CD4-positive, CD25-positive, alpha-beta regulatory T cell (primary cell): ENCODE measurements at regions not wholly inside any gene's neighbourhood (a gene's known extent, or its start where the extent isn't known, plus 50 kb on each side); places are given as distances from the start of the nearest gene placed in this dataset.
"Not testable (repeated sequence)": the region's sequence is repeated elsewhere in the genome, so short reads cannot be mapped to it uniquely, and the experiment has no call there.

Experiments used
- ATAC-seq, 2 donors: fragments of 150-1000 bp; cut with Tn5 transposase; one replicate each; pipeline ENCODE4 v1.10.0; 2021; ENCODE audit warnings: low read depth in 2 of 2, moderate number of reproducible peaks in 2 of 2, moderate library complexity in 1 of 2
- DNase-seq, 3 donors: peaks; one replicate each; pipeline versions ENCODE4 v3.0.0 to v3.0.0-alpha.2; 2012 to 2022; ENCODE audit warnings: mixed read lengths in 1 of 3
- H3K27ac ChIP-seq: one replicate; pipeline ENCODE4 v1.7.0; 2013; ENCODE audit warnings: mild to moderate bottlenecking, low read length; ENCODE audit not compliant: insufficient read depth, poor library complexity, severe bottlenecking
- H3K27me3 ChIP-seq: one replicate; pipeline ENCODE4 v1.7.0; 2013; ENCODE audit warnings: low read length; ENCODE audit not compliant: control insufficient read depth, insufficient read depth
- H3K36me3 ChIP-seq: one replicate; pipeline ENCODE4 v1.7.0; 2013; ENCODE audit warnings: mild to moderate bottlenecking, low read length, moderate library complexity; ENCODE audit not compliant: control insufficient read depth, insufficient read depth
- H3K4me1 ChIP-seq: 2 replicates; pipeline ENCODE4 v1.7.0; 2013; ENCODE audit warnings: mild to moderate bottlenecking, low read length; ENCODE audit not compliant: insufficient read depth, control insufficient read depth, poor library complexity, severe bottlenecking
- H3K4me3 ChIP-seq: one replicate; pipeline ENCODE4 v1.7.0; 2013; ENCODE audit warnings: low read depth, mild to moderate bottlenecking, low read length, moderate library complexity
- H3K9me3 ChIP-seq, 2 experiments: 1 replicate in 1 of 2; 2 replicates in 1 of 2; pipeline ENCODE4 v1.7.0; 2013; ENCODE audit warnings: low read length in 2 of 2, mild to moderate bottlenecking in 1 of 2, moderate library complexity in 1 of 2; ENCODE audit not compliant: control insufficient read depth in 2 of 2
- H3K27ac Mint-ChIP-seq, 3 donors: one replicate each; pipeline ENCODE4 v1.8.0; 2020 to 2022; ENCODE audit warnings: mild to moderate bottlenecking in 3 of 3, mixed read lengths in 3 of 3, moderate library complexity in 2 of 3
- H3K27me3 Mint-ChIP-seq: one replicate; pipeline ENCODE4 v1.8.0; 2022; ENCODE audit warnings: mild to moderate bottlenecking, mixed read lengths
- H3K36me3 Mint-ChIP-seq: one replicate; pipeline ENCODE4 v1.8.0; 2020; ENCODE audit warnings: mixed read lengths
- H3K4me1 Mint-ChIP-seq, 4 donors: one replicate each; pipeline ENCODE4 v1.8.0; 2020 to 2022; ENCODE audit warnings: mixed read lengths in 4 of 4, mild to moderate bottlenecking in 1 of 4
- H3K4me3 Mint-ChIP-seq, 4 donors: one replicate each; pipeline ENCODE4 v1.8.0; 2020 to 2022; ENCODE audit warnings: mild to moderate bottlenecking in 4 of 4, mixed read lengths in 4 of 4, moderate library complexity in 3 of 4
- H3K9me3 Mint-ChIP-seq, 7 donors: one replicate each; pipeline ENCODE4 v1.8.0; 2020 to 2022; ENCODE audit warnings: mixed read lengths in 7 of 7, mild to moderate bottlenecking in 3 of 7, moderate library complexity in 2 of 7

GRCh38 chr4:101415962-101416361 is 68.6 kb upstream of the PPP3CA start:
- Histone ChIP-seq H3K27ac (no peak overlapping the region), H3K4me1 (peaks cover 38% of the 10 kb centered on the region), H3K4me3 (no peak overlapping the region), H3K9me3 (no peaks in the 10 kb centered on the region), H3K27me3 (peaks cover 5% of the 10 kb centered on the region), H3K36me3 (no peaks in the 10 kb centered on the region)
- H3K27me3 Mint-ChIP-seq: peaks cover 42% of the 10 kb centered on the region
- peaks cover 0 to 7% (median 0%) of the 10 kb centered on the region in 7 donors for H3K9me3 Mint-ChIP-seq
- no peak overlapping the region for H3K27ac Mint-ChIP-seq
- no peaks in the 10 kb centered on the region for H3K36me3 Mint-ChIP-seq
- DNase-seq (no peak), ATAC-seq (no peak)
- peaks cover 28 to 60% (median 39%) of the 10 kb centered on the region in 4 donors for H3K4me1 Mint-ChIP-seq
- H3K4me3 Mint-ChIP-seq: no peak overlapping the region

- Mint-ChIP-seq H3K4me1 (peaks cover 18 to 51% (median 30%) of the 10 kb centered on the region in 4 donors), H3K27me3 (peaks cover 34% of the 10 kb centered on the region), H3K9me3 (peaks cover 0 to 11% (median 0%) of the 10 kb centered on the region in 7 donors), H3K27ac (no peak overlapping the region), H3K4me3 (no peak overlapping the region), H3K36me3 (no peaks in the 10 kb centered on the region)
- no peaks in the 10 kb centered on the region for H3K36me3 ChIP-seq
- ATAC-seq (no peak), DNase-seq (no peak)
- H3K27me3 ChIP-seq: no peaks in the 10 kb centered on the region
- no peaks in the 10 kb centered on the region for H3K9me3 ChIP-seq
- no peak overlapping the region for H3K4me3 ChIP-seq
- H3K4me1 ChIP-seq: peaks cover 30% of the 10 kb centered on the region
- H3K27ac ChIP-seq: no peak overlapping the region
These were observed 67.2 kb upstream of the PPP3CA start for GRCh38 chr4:101414496-101414895.

GRCh38 chr4:101411926-101412325 is 64.6 kb upstream of the PPP3CA start:
- no peaks in the 10 kb centered on the region for H3K36me3 ChIP-seq
- no peak for ATAC-seq
- peaks cover 4% of the 10 kb centered on the region for H3K4me1 ChIP-seq
- no peak for DNase-seq
- no peak overlapping the region for H3K4me3 Mint-ChIP-seq
- no peak overlapping the region for H3K27ac Mint-ChIP-seq
- no peaks in the 10 kb centered on the region for H3K27me3 ChIP-seq
- H3K4me3 ChIP-seq: no peak overlapping the region
- peaks cover 7 to 27% (median 16%) of the 10 kb centered on the region in 4 donors for H3K4me1 Mint-ChIP-seq
- H3K9me3 ChIP-seq: no peaks in the 10 kb centered on the region
- peaks cover 0 to 11% (median 0%) of the 10 kb centered on the region in 7 donors for H3K9me3 Mint-ChIP-seq
- H3K36me3 Mint-ChIP-seq: no peaks in the 10 kb centered on the region
- peaks cover 29% of the 10 kb centered on the region for H3K27me3 Mint-ChIP-seq
- no peak overlapping the region for H3K27ac ChIP-seq

GRCh38 chr4:101411281-101411910 is 64.1 kb upstream of the PPP3CA start:
- H3K4me3 Mint-ChIP-seq, H3K4me1 ChIP-seq, H3K27ac Mint-ChIP-seq, ATAC-seq, H3K27me3 ChIP-seq, H3K4me3 ChIP-seq, H3K27ac ChIP-seq, H3K36me3 Mint-ChIP-seq, H3K36me3 ChIP-seq, DNase-seq, H3K9me3 ChIP-seq: not testable (repeated sequence)
- peaks cover 0 to 11% (median 0%) of the 10 kb centered on the region in 7 donors for H3K9me3 Mint-ChIP-seq
- H3K27me3 Mint-ChIP-seq: peaks cover 29% of the 10 kb centered on the region
- H3K4me1 Mint-ChIP-seq: peaks cover 7 to 24% (median 16%) of the 10 kb centered on the region in 4 donors

- H3K27me3 ChIP-seq: no peaks in the 10 kb centered on the region
- peak overlapping the region in 1 of 4 donors; percentile 7 for H3K4me3 Mint-ChIP-seq
- H3K4me1 ChIP-seq: no peaks in the 10 kb centered on the region
- H3K4me1 Mint-ChIP-seq: peaks cover 0 to 2% (median 0%) of the 10 kb centered on the region in 4 donors
- H3K36me3 Mint-ChIP-seq: no peaks in the 10 kb centered on the region
- no peak overlapping the region for H3K27ac Mint-ChIP-seq
- H3K27ac ChIP-seq: no peak overlapping the region
- H3K36me3 ChIP-seq: no peaks in the 10 kb centered on the region
- H3K27me3 Mint-ChIP-seq: peaks cover 32% of the 10 kb centered on the region
- H3K4me3 ChIP-seq: no peak overlapping the region
- H3K9me3 Mint-ChIP-seq: peaks cover 0 to 8% (median 4%) of the 10 kb centered on the region in 7 donors
- ATAC-seq (no peak), DNase-seq (no peak)
- H3K9me3 ChIP-seq: peaks cover 0 to 3% of the 10 kb centered on the region in 2 experiments
These were observed 52.8 kb upstream of the PPP3CA start for GRCh38 chr4:101400096-101400495.

- Mint-ChIP-seq H3K36me3 (no peaks in the 10 kb centered on the region), H3K4me3 (no peak overlapping the region), H3K27ac (no peak overlapping the region), H3K27me3 (peaks cover 37% of the 10 kb centered on the region), H3K4me1 (peaks cover 0 to 2% (median 0%) of the 10 kb centered on the region in 4 donors), H3K9me3 (peaks cover 0 to 2% (median under 1%) of the 10 kb centered on the region in 7 donors)
- Histone ChIP-seq H3K9me3 (peaks cover 0 to 1% of the 10 kb centered on the region in 2 experiments), H3K36me3 (no peaks in the 10 kb centered on the region), H3K27me3 (no peaks in the 10 kb centered on the region), H3K27ac (no peak overlapping the region), H3K4me3 (no peak overlapping the region), H3K4me1 (no peaks in the 10 kb centered on the region)
- ATAC-seq (no peak), DNase-seq (no peak)
These were observed 51.5 kb upstream of the PPP3CA start for GRCh38 chr4:101398807-101399206.
